ENCODE measurements at regions not wholly inside any gene's neighbourhood (a gene's known extent, or its start where the extent isn't known, plus 50 kb on each side); places are given as distances from the start of the nearest gene placed in this dataset.

- H3K4me1 ChIP-seq (ENCODE audit: insufficient read depth, low read length, severe bottlenecking) = no peaks in the 10 kb centered on the region
- no peak overlapping the region for H3K27ac ChIP-seq (ENCODE audit: low read depth, low read length, poor library complexity, severe bottlenecking)
- H2AFZ ChIP-seq (ENCODE audit: low read length) = no peak overlapping the region
- H3K9me2 ChIP-seq (ENCODE audit: low read depth, low read length) = no peaks in the 10 kb centered on the region
- H4K20me1 ChIP-seq (ENCODE audit: insufficient read depth, low read length) = no peaks in the 10 kb centered on the region
- no peaks in the 10 kb centered on the region for H3K36me3 ChIP-seq (ENCODE audit: insufficient read depth, low read length)
- no peak overlapping the region for H3K4me2 ChIP-seq (ENCODE audit: low read length)
- no peaks in the 10 kb centered on the region for H3K27me3 ChIP-seq (ENCODE audit: insufficient read depth, low read length)
- TF ChIP-seq EZH2 (IDR thresholded peaks at IDR 0.05; ENCODE audit: borderline replicate concordance, low read length) = no peak
- TF ChIP-seq, protein P1, sequence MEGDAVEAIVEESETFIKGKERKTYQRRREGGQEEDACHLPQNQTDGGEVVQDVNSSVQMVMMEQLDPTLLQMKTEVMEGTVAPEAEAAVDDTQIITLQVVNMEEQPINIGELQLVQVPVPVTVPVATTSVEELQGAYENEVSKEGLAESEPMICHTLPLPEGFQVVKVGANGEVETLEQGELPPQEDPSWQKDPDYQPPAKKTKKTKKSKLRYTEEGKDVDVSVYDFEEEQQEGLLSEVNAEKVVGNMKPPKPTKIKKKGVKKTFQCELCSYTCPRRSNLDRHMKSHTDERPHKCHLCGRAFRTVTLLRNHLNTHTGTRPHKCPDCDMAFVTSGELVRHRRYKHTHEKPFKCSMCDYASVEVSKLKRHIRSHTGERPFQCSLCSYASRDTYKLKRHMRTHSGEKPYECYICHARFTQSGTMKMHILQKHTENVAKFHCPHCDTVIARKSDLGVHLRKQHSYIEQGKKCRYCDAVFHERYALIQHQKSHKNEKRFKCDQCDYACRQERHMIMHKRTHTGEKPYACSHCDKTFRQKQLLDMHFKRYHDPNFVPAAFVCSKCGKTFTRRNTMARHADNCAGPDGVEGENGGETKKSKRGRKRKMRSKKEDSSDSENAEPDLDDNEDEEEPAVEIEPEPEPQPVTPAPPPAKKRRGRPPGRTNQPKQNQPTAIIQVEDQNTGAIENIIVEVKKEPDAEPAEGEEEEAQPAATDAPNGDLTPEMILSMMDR (IDR thresholded peaks at IDR 0.05; ENCODE audit: low read length) = no peak
- no peak overlapping the region for H3K4me3 ChIP-seq (ENCODE audit: low read depth, low read length, poor library complexity, severe bottlenecking)
- no peaks in the 10 kb centered on the region for H3K9me3 ChIP-seq (ENCODE audit: low read length)
- H3F3A ChIP-seq (ENCODE audit: insufficient read depth, low read length) = no peaks in the 10 kb centered on the region
- no peaks in the 10 kb centered on the region for H3K79me2 ChIP-seq (ENCODE audit: insufficient read depth, low read length)
- H3K9ac ChIP-seq (ENCODE audit: low read length) = no peak overlapping the region
Measured at GRCh38 chr1:187408212-187409004, 579.7 kb downstream of the PLA2G4A start.

DNA sequence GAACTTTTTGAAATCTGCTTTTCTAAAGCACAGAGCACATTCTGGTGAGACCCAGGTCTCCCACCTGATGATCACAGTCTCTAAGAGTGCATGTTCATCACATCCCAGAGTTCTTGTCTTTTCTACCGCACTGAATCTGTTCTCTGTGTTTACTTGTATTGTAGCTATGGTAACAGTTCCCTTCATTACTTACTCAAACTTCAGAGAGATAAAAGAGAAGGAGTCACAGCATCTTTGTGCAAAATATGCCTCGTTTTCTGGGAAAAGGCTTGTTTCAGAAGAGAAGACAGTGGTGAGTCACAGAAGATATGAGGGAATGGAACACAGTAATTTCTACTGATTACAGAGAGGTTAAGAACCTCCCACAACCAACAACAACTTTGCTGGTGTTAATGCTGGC lies 580.6 kb downstream of the PLA2G4A start:
- no peaks in the 10 kb centered on the region for H3K36me3 ChIP-seq (ENCODE audit: insufficient read depth, low read length)
- H3K9me2 ChIP-seq (ENCODE audit: low read depth, low read length) = no peaks in the 10 kb centered on the region
- H3K4me2 ChIP-seq (ENCODE audit: low read length) = no peak overlapping the region
- H3F3A ChIP-seq (ENCODE audit: insufficient read depth, low read length) = no peaks in the 10 kb centered on the region
- no peak overlapping the region for H3K9ac ChIP-seq (ENCODE audit: low read length)
- no peaks in the 10 kb centered on the region for H3K79me2 ChIP-seq (ENCODE audit: insufficient read depth, low read length)
- H2AFZ ChIP-seq (ENCODE audit: low read length) = no peak overlapping the region
- H3K27me3 ChIP-seq (ENCODE audit: insufficient read depth, low read length) = no peaks in the 10 kb centered on the region
- no peaks in the 10 kb centered on the region for H3K9me3 ChIP-seq (ENCODE audit: low read length)
- no peak overlapping the region for H3K27ac ChIP-seq (ENCODE audit: low read depth, low read length, poor library complexity, severe bottlenecking)
- no peak for TF ChIP-seq EZH2 (IDR thresholded peaks at IDR 0.05; ENCODE audit: borderline replicate concordance, low read length)
- TF ChIP-seq, protein P1 (IDR thresholded peaks at IDR 0.05; ENCODE audit: low read length) = no peak
- H4K20me1 ChIP-seq (ENCODE audit: insufficient read depth, low read length) = no peaks in the 10 kb centered on the region
- H3K4me1 ChIP-seq (ENCODE audit: insufficient read depth, low read length, severe bottlenecking) = no peaks in the 10 kb centered on the region
- no peak overlapping the region for H3K4me3 ChIP-seq (ENCODE audit: low read depth, low read length, poor library complexity, severe bottlenecking)

- no peak overlapping the region for H3K27ac ChIP-seq (ENCODE audit: low read depth, low read length, poor library complexity, severe bottlenecking)
- no peak overlapping the region for H3K4me2 ChIP-seq (ENCODE audit: low read length)
- TF ChIP-seq, protein P1 (IDR thresholded peaks at IDR 0.05; ENCODE audit: low read length) = no peak
- no peak for TF ChIP-seq EZH2 (IDR thresholded peaks at IDR 0.05; ENCODE audit: borderline replicate concordance, low read length)
- no peaks in the 10 kb centered on the region for H4K20me1 ChIP-seq (ENCODE audit: insufficient read depth, low read length)
- no peaks in the 10 kb centered on the region for H3K79me2 ChIP-seq (ENCODE audit: insufficient read depth, low read length)
- no peak overlapping the region for H3K9ac ChIP-seq (ENCODE audit: low read length)
- no peaks in the 10 kb centered on the region for H3K27me3 ChIP-seq (ENCODE audit: insufficient read depth, low read length)
- no peak overlapping the region for H2AFZ ChIP-seq (ENCODE audit: low read length)
- no peaks in the 10 kb centered on the region for H3F3A ChIP-seq (ENCODE audit: insufficient read depth, low read length)
- H3K4me1 ChIP-seq (ENCODE audit: insufficient read depth, low read length, severe bottlenecking) = no peaks in the 10 kb centered on the region
- H3K9me3 ChIP-seq (ENCODE audit: low read length) = no peaks in the 10 kb centered on the region
- no peaks in the 10 kb centered on the region for H3K9me2 ChIP-seq (ENCODE audit: low read depth, low read length)
- no peak overlapping the region for H3K4me3 ChIP-seq (ENCODE audit: low read depth, low read length, poor library complexity, severe bottlenecking)
- H3K36me3 ChIP-seq (ENCODE audit: insufficient read depth, low read length) = no peaks in the 10 kb centered on the region
Measured at GRCh38 chr1:187411118-187411517, 582.4 kb downstream of the PLA2G4A start.
